H7 (cell line): ENCODE measurements at regions not wholly inside any gene's neighbourhood (a gene's known extent, or its start where the extent isn't known, plus 50 kb on each side); places are given as distances from the start of the nearest gene placed in this dataset.
"Not testable (repeated sequence)": the region's sequence is repeated elsewhere in the genome, so short reads cannot be mapped to it uniquely, and the experiment has no call there.

ENCODE experiments used
- DNase-seq: peaks from one replicate; pipeline ENCODE4 v3.0.0; 2012
- H3K27me3 ChIP-seq: 2 replicates; pipeline ENCODE4 v1.6.0; 2011; ENCODE audit warnings: mild to moderate bottlenecking, low read length; ENCODE audit not compliant: control insufficient read depth, insufficient read depth
- H3K36me3 ChIP-seq: replicated peaks from 2 replicates; pipeline ENCODE4 v1.5.1; 2011; ENCODE audit warnings: low read length; ENCODE audit not compliant: control insufficient read depth, insufficient read depth
- H3K4me3 ChIP-seq: 2 replicates; pipeline ENCODE4 v1.5.1; 2011; ENCODE audit warnings: low read depth, mild to moderate bottlenecking, control low read depth, low read length, moderate library complexity; ENCODE audit not compliant: insufficient read depth

GRCh38 chr15:30730633-30731032, 104.7 kb downstream of the ARHGAP11B start:
- not testable (repeated sequence) for H3K4me3 ChIP-seq, H3K27me3 ChIP-seq, DNase-seq, H3K36me3 ChIP-seq

- H3K36me3 ChIP-seq, H3K4me3 ChIP-seq, H3K27me3 ChIP-seq, DNase-seq: not testable (repeated sequence)
Measured at GRCh38 chr15:30732100-30732499, 106.2 kb downstream of the ARHGAP11B start.

GRCh38 chr15:30735884-30736564, 110.1 kb downstream of the ARHGAP11B start:
- H3K36me3 ChIP-seq, H3K4me3 ChIP-seq, DNase-seq, H3K27me3 ChIP-seq: not testable (repeated sequence)

- H3K4me3 ChIP-seq, H3K36me3 ChIP-seq, DNase-seq, H3K27me3 ChIP-seq: not testable (repeated sequence)
Measured at GRCh38 chr15:30742796-30743195, 116.9 kb downstream of the ARHGAP11B start.

- not testable (repeated sequence) for H3K27me3 ChIP-seq, H3K4me3 ChIP-seq, DNase-seq, H3K36me3 ChIP-seq
Measured at GRCh38 chr15:30749048-30749447, 123.1 kb downstream of the ARHGAP11B start.

- not testable (repeated sequence) for H3K4me3 ChIP-seq, H3K27me3 ChIP-seq, DNase-seq, H3K36me3 ChIP-seq
Measured at GRCh38 chr15:30755036-30755687, 129.2 kb downstream of the ARHGAP11B start.

GRCh38 chr15:30760633-30761032, 134.7 kb downstream of the ARHGAP11B start:
- not testable (repeated sequence) for H3K27me3 ChIP-seq, DNase-seq, H3K4me3 ChIP-seq, H3K36me3 ChIP-seq

GRCh38 chr15:30761365-30761764, 135.4 kb downstream of the ARHGAP11B start:
- H3K36me3 ChIP-seq, H3K27me3 ChIP-seq, H3K4me3 ChIP-seq, DNase-seq: not testable (repeated sequence)

GRCh38 chr15:30769390-30770124, 134.2 kb upstream of the FAN1 start:
- H3K4me3 ChIP-seq, H3K36me3 ChIP-seq, H3K27me3 ChIP-seq, DNase-seq: not testable (repeated sequence)

GRCh38 chr15:30770759-30771158, 133.0 kb upstream of the FAN1 start:
- no peak for DNase-seq
- Histone ChIP-seq H3K4me3 (no peak overlapping the region), H3K36me3 (no peaks in the 10 kb centered on the region), H3K27me3 (no peaks in the 10 kb centered on the region)

- no peak for DNase-seq
- H3K36me3 ChIP-seq, result no peaks in the 10 kb centered on the region
- no peaks in the 10 kb centered on the region for H3K27me3 ChIP-seq
- no peak overlapping the region for H3K4me3 ChIP-seq
Measured at GRCh38 chr15:30783019-30783418, 120.7 kb upstream of the FAN1 start.

- no peak for DNase-seq
Measured at GRCh38 chr15:30788595-30788994, 115.1 kb upstream of the FAN1 start.

GRCh38 chr15:30791239-30792175, 112.2 kb upstream of the FAN1 start:
- Histone ChIP-seq H3K4me3 (no peak overlapping the region), H3K27me3 (no peaks in the 10 kb centered on the region), H3K36me3 (no peaks in the 10 kb centered on the region)
- DNase-seq, result peak; percentile 66

More at GRCh38 chr15:30788595-30788994, 115.1 kb upstream of the FAN1 start:
- no peak overlapping the region for H3K4me3 ChIP-seq
- no peaks in the 10 kb centered on the region for H3K36me3 ChIP-seq
- H3K27me3 ChIP-seq, result no peaks in the 10 kb centered on the region

GRCh38 chr15:30792843-30793242, 110.9 kb upstream of the FAN1 start:
- not testable (repeated sequence) for DNase-seq, H3K27me3 ChIP-seq, H3K4me3 ChIP-seq, H3K36me3 ChIP-seq
